ENCODE measurements at regions not wholly inside any gene's neighbourhood (a gene's known extent, or its start where the extent isn't known, plus 50 kb on each side); places are given as distances from the start of the nearest gene placed in this dataset.

DNA sequence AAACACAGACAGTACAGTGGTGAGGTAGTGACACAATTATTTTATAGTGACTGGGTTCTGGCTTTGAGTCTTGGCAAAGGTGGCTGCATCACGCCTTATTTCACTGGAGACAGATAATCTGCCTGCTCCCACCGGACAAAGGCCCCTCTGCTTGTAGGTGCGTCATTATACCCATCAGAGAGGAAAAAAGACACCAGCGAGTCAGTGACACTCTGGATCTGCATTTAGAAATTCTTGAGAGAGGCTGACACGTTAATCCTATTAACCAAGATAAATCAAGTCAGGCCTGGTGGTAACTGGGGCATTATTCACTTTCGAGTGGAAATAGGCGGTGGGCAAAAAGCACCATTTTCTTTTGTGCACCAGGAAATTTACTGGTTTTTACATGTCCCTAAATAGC is 76.2 kb downstream of the NR2F2 start:
- TF ChIP-seq, protein P1, sequence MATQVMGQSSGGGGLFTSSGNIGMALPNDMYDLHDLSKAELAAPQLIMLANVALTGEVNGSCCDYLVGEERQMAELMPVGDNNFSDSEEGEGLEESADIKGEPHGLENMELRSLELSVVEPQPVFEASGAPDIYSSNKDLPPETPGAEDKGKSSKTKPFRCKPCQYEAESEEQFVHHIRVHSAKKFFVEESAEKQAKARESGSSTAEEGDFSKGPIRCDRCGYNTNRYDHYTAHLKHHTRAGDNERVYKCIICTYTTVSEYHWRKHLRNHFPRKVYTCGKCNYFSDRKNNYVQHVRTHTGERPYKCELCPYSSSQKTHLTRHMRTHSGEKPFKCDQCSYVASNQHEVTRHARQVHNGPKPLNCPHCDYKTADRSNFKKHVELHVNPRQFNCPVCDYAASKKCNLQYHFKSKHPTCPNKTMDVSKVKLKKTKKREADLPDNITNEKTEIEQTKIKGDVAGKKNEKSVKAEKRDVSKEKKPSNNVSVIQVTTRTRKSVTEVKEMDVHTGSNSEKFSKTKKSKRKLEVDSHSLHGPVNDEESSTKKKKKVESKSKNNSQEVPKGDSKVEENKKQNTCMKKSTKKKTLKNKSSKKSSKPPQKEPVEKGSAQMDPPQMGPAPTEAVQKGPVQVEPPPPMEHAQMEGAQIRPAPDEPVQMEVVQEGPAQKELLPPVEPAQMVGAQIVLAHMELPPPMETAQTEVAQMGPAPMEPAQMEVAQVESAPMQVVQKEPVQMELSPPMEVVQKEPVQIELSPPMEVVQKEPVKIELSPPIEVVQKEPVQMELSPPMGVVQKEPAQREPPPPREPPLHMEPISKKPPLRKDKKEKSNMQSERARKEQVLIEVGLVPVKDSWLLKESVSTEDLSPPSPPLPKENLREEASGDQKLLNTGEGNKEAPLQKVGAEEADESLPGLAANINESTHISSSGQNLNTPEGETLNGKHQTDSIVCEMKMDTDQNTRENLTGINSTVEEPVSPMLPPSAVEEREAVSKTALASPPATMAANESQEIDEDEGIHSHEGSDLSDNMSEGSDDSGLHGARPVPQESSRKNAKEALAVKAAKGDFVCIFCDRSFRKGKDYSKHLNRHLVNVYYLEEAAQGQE (IDR thresholded peaks at IDR 0.05; ENCODE audit: insufficient read depth in 1 of 2, low read depth in 2 of 2, low read length in 2 of 2), result no peak
- TF ChIP-seq SIN3A (IDR thresholded peaks at IDR 0.05; ENCODE audit: borderline replicate concordance, insufficient read depth, low read length) (no peak), TAF1 (IDR thresholded peaks at IDR 0.05; ENCODE audit: borderline replicate concordance, insufficient read depth, low read length) (no peak), FOXP2 (optimal IDR thresholded peaks at IDR 0.05; ENCODE audit: borderline replicate concordance, extremely low read depth, extremely low read length, insufficient read depth) (no peak), POLR2AphosphoS5 (IDR thresholded peaks at IDR 0.05; ENCODE audit: low read depth, low read length) (no peak)

DNA sequence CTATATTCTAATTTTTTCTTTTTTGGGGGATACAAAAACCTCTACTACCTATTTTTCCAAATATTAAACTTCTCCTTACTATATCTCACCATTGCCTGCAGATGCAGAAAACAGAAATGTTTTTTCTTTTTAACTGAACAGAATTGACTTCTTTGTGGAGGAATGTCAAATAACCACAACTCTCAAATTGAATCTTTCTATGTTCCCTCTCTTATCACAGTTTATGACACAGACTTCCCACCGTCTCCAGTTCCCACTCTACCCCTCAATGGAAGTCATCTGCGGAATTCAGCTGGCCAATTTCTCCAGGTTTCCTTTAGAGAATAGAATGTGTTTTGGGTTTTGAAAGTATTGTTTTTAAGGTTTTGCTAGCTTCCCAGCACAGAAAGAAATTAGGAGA is 77.0 kb downstream of the NR2F2 start:
- TF ChIP-seq POLR2AphosphoS5 (IDR thresholded peaks at IDR 0.05; ENCODE audit: low read depth, low read length) (no peak), FOXP2 (optimal IDR thresholded peaks at IDR 0.05; ENCODE audit: borderline replicate concordance, extremely low read depth, extremely low read length, insufficient read depth) (no peak), SIN3A (IDR thresholded peaks at IDR 0.05; ENCODE audit: borderline replicate concordance, insufficient read depth, low read length) (no peak)
- TF ChIP-seq, protein P1 (IDR thresholded peaks at IDR 0.05; ENCODE audit: insufficient read depth in 1 of 2, low read depth in 2 of 2, low read length in 2 of 2), result no peak

DNA sequence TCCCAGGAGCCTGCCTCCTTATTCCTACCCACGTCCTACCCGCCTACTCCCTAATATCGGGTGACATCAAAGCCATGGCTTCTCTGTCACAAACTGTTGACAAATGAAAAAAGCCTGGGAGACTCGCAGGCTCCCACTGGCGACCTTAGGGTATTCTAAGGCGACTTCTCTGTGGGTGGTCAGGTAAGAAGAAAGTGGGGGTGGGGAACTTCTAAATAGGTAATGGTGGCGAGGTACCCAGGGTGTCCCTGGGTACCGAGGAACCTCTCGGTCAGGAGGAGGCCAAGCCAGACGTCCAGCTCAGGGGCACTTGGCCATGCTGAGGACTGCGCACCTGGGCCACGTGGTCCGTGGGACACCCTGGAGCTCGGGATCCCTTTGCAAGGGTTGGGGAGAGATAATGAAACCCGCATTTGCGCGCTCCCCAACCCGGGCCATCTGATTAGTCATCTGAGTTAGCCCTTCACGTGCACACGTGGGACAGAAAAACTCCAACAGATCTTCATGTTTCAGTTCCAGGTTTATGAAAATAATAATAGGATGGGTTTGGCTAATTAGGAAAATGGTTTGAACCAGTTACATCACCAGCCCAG is 78.2 kb downstream of the NR2F2 start:
- TF ChIP-seq POLR2AphosphoS5 (IDR thresholded peaks at IDR 0.05; ENCODE audit: low read depth, low read length) (no peak), FOXP2 (optimal IDR thresholded peaks at IDR 0.05; ENCODE audit: borderline replicate concordance, extremely low read depth, extremely low read length, insufficient read depth) (no peak), TAF1 (IDR thresholded peaks at IDR 0.05; ENCODE audit: borderline replicate concordance, insufficient read depth, low read length) (no peak), SIN3A (IDR thresholded peaks at IDR 0.05; ENCODE audit: borderline replicate concordance, insufficient read depth, low read length) (no peak)
- TF ChIP-seq, protein P1 (IDR thresholded peaks at IDR 0.05; ENCODE audit: insufficient read depth in 1 of 2, low read depth in 2 of 2, low read length in 2 of 2), result no peak

DNA sequence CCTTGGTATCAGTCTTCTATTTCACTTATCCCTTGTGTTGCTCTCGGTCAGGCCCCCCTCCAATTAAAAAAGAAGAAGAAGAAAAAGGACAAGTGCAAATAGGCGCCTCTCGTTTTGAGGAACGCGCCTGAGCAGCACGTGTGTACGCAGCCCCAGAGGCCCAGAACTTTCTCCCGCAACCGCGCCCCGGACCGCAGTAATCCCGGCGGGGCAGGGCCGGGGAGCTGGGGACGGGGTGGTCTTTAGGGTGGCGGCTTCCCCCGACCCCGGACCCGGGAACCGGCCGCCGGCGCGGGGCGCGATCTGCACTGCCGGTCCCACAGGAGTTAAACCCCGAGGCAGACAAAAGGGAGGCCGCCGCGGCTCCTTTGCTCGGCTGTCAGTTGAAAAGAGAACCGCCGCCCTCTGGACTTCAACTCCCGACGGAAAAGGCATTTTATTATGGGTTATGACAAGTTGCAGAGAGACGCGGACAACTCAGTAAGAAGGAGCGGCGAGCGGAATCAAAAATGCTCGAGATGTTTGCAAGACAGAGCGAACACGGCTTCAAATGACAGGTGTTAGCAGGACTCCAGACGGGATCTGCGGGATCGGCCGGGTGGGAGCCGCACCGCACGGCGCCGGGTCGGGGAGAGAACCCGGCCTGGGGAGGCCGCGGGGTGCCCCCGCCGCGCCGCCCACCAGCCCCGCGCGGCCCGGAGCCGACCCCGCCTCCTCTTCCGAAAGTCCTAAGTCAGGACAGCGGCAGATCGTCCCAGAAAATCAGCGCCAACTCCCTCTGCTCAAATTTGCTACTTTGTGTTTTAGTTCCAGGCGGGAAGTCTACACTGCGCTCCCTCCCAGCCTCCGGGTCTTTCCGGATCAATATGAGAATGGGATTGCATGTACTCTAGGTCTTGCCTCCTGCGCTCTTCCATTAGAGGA is 79.0 kb downstream of the NR2F2 start:
- no peak for TF ChIP-seq FOXP2 (optimal IDR thresholded peaks at IDR 0.05; ENCODE audit: borderline replicate concordance, extremely low read depth, extremely low read length, insufficient read depth)
- no peak for TF ChIP-seq SIN3A (IDR thresholded peaks at IDR 0.05; ENCODE audit: borderline replicate concordance, insufficient read depth, low read length)
- TF ChIP-seq TAF1 (IDR thresholded peaks at IDR 0.05; ENCODE audit: borderline replicate concordance, insufficient read depth, low read length), result no peak
- TF ChIP-seq POLR2AphosphoS5 (IDR thresholded peaks at IDR 0.05; ENCODE audit: low read depth, low read length), result no peak
- TF ChIP-seq, protein P1 (IDR thresholded peaks at IDR 0.05; ENCODE audit: insufficient read depth in 1 of 2, low read depth in 2 of 2, low read length in 2 of 2), result no peak

All from PFSK-1 (cell line).